ENCODE measurements at regions not wholly inside any gene's neighbourhood (a gene's known extent, or its start where the extent isn't known, plus 50 kb on each side); places are given as distances from the start of the nearest gene placed in this dataset.

GRCh38 chr7:30232391-30232790, 52.0 kb upstream of the ZNRF2 start:
- TF ChIP-seq CTCF (IDR thresholded peaks at IDR 0.05) (no peak), POLR2A (IDR thresholded peaks at IDR 0.05) (no peak)

Measured in breast epithelium (tissue), 3 donors.